ENCODE measurements at regions not wholly inside any gene's neighbourhood (a gene's known extent, or its start where the extent isn't known, plus 50 kb on each side); places are given as distances from the start of the nearest gene placed in this dataset.

DNA sequence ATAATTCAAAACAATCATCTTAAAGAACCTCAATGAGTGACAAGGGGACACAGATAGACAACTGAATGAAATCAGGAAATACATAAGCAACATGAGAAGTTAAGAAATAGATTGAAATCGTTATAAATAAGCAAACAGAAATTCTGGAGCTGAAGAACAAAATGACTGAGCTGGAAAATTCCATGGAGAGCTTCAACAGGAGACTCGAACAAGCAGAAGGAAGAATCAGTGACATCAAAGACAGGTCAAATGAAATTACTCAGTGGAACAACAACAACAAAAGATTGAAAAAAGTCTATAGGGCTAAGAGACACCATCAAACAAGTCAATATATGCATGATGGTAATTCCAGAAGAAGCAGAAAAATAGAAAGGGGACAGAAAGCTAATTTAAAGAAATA lies 89.5 kb upstream of the ALKAL2 start:
- no peak for TF ChIP-seq EZH2 (IDR thresholded peaks at IDR 0.05; ENCODE audit: low read depth)
- TF ChIP-seq, protein P1, sequence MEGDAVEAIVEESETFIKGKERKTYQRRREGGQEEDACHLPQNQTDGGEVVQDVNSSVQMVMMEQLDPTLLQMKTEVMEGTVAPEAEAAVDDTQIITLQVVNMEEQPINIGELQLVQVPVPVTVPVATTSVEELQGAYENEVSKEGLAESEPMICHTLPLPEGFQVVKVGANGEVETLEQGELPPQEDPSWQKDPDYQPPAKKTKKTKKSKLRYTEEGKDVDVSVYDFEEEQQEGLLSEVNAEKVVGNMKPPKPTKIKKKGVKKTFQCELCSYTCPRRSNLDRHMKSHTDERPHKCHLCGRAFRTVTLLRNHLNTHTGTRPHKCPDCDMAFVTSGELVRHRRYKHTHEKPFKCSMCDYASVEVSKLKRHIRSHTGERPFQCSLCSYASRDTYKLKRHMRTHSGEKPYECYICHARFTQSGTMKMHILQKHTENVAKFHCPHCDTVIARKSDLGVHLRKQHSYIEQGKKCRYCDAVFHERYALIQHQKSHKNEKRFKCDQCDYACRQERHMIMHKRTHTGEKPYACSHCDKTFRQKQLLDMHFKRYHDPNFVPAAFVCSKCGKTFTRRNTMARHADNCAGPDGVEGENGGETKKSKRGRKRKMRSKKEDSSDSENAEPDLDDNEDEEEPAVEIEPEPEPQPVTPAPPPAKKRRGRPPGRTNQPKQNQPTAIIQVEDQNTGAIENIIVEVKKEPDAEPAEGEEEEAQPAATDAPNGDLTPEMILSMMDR (conservative IDR thresholded peaks at IDR 0.05) = no peak
